Right cardiac atrium (tissue), 5 donors: ENCODE measurements at regions not wholly inside any gene's neighbourhood (a gene's known extent, or its start where the extent isn't known, plus 50 kb on each side); places are given as distances from the start of the nearest gene placed in this dataset.
"Not testable (repeated sequence)": the region's sequence is repeated elsewhere in the genome, so short reads cannot be mapped to it uniquely, and the experiment has no call there.

Source experiments
- ATAC-seq, 2 donors: fragments of 200-7000 bp; cut with Tn5 transposase; one replicate each; pipeline versions ENCODE4 v1.8.0 to v1.9.1; 2020; ENCODE audit warnings: moderate library complexity in 2 of 2, mild to moderate bottlenecking in 1 of 2
- DNase-seq, 3 donors: peaks; one replicate each; pipeline ENCODE4 v3.0.0-alpha.2; 2020
- H3K27ac ChIP-seq: one replicate; pipeline ENCODE4 v1.5.1; 2013; ENCODE audit warnings: mild to moderate bottlenecking, low read length, control low read depth, moderate library complexity
- H3K27me3 ChIP-seq: one replicate; pipeline ENCODE4 v1.6.1; 2013; ENCODE audit not compliant: control insufficient read depth, insufficient read depth
- H3K4me1 ChIP-seq: one replicate; pipeline ENCODE4 v1.6.1; 2013; ENCODE audit warnings: low read length; ENCODE audit not compliant: control insufficient read depth, insufficient read depth
- H3K4me3 ChIP-seq: one replicate; pipeline ENCODE4 v1.5.1; 2013; ENCODE audit warnings: low read length, control low read depth
- H3K9me3 ChIP-seq: one replicate; pipeline ENCODE4 v1.6.1; 2013; ENCODE audit warnings: low read length; ENCODE audit not compliant: control insufficient read depth
- WGBS: extraction: QIAGEN DNeasy Blood & Tissue Kit; methylation state at CpG from one replicate; pipeline ENCODE4 v1.1.7; 2013; 5-methylcytosine and 5-hydroxymethylcytosine counted together
- intact Hi-C, 4 donors: fragments of 100-400 bp; cut with DNase I; formaldehyde crosslinking; loops; one replicate each; pipeline versions ENCODE4 v1.11.0 to v1.14.0; 2022 to 2023
- donor health status: healthy with polysubstance abuse.
- donor health status: DM: no; HTN: yes; CAD: no.
- donor health status: DM: no; HTN: no; CAD: no.
- donor health status: DM: no; HTN: yes; CAD: no; lungs with severe emphysema.
- donor health status: DM: yes; HTN: yes; CAD: no.

GRCh38 chr21:20874202-20874601 lies 124.0 kb upstream of the NCAM2 start:
- no peak for DNase-seq
- H3K4me1 ChIP-seq = no peaks in the 10 kb centered on the region
- 70% methylated on average over 1 of the region's 1 CpG for WGBS
- no peak for ATAC-seq
- no peaks in the 10 kb centered on the region for H3K27me3 ChIP-seq
- no peak overlapping the region for H3K4me3 ChIP-seq
- no peak overlapping the region for H3K27ac ChIP-seq
- intact Hi-C loops = no loop called here
- H3K9me3 ChIP-seq = no peaks in the 10 kb centered on the region

GRCh38 chr21:20875742-20876141 lies 122.5 kb upstream of the NCAM2 start:
- Histone ChIP-seq H3K9me3 (no peaks in the 10 kb centered on the region), H3K4me3 (no peak overlapping the region), H3K27me3 (no peaks in the 10 kb centered on the region), H3K4me1 (no peaks in the 10 kb centered on the region), H3K27ac (no peak overlapping the region)
- DNase-seq = no peak
- ATAC-seq = no peak
- intact Hi-C loops = no loop called here

GRCh38 chr21:20877976-20878375 lies 120.2 kb upstream of the NCAM2 start:
- no peaks in the 10 kb centered on the region for H3K27me3 ChIP-seq
- intact Hi-C loops = no loop called here
- H3K4me1 ChIP-seq = no peaks in the 10 kb centered on the region
- no peak for DNase-seq
- no peak overlapping the region for H3K4me3 ChIP-seq
- no peaks in the 10 kb centered on the region for H3K9me3 ChIP-seq
- H3K27ac ChIP-seq = no peak overlapping the region
- WGBS = 84% methylated on average over 2 of the region's 2 CpGs
- no peak for ATAC-seq

- Histone ChIP-seq H3K27me3 (no peaks in the 10 kb centered on the region), H3K4me1 (no peaks in the 10 kb centered on the region), H3K9me3 (no peaks in the 10 kb centered on the region), H3K4me3 (no peak overlapping the region), H3K27ac (no peak overlapping the region)
- intact Hi-C loops = no loop called here
- WGBS = 33% methylated on average over 9 of the region's 9 CpGs
- ATAC-seq (no peak), DNase-seq (peak in 2 of 3 donors; percentile 12 to 49)
Measured at GRCh38 chr21:20882462-20883407, 115.5 kb upstream of the NCAM2 start.

GRCh38 chr21:20883408-20883800 lies 114.8 kb upstream of the NCAM2 start:
- H3K9me3 ChIP-seq = no peaks in the 10 kb centered on the region
- H3K4me3 ChIP-seq = no peak overlapping the region
- no peaks in the 10 kb centered on the region for H3K27me3 ChIP-seq
- intact Hi-C loops = no loop called here
- H3K4me1 ChIP-seq = no peaks in the 10 kb centered on the region
- no peak overlapping the region for H3K27ac ChIP-seq
- WGBS = 59% methylated on average over 4 of the region's 4 CpGs
- ATAC-seq (no peak), DNase-seq (no peak)

GRCh38 chr21:20902511-20902910 lies 95.7 kb upstream of the NCAM2 start:
- Histone ChIP-seq H3K4me3 (no peak overlapping the region), H3K27me3 (no peaks in the 10 kb centered on the region), H3K27ac (no peak overlapping the region), H3K9me3 (no peaks in the 10 kb centered on the region), H3K4me1 (no peaks in the 10 kb centered on the region)
- intact Hi-C loops = no loop called here
- DNase-seq (no peak), ATAC-seq (peak; percentile 29 to 61)
- WGBS = 33% methylated on average over 2 of the region's 2 CpGs

- no peak overlapping the region for H3K27ac ChIP-seq
- intact Hi-C loops = no loop called here
- ATAC-seq = no peak
- H3K4me3 ChIP-seq = no peak overlapping the region
- H3K27me3 ChIP-seq = no peaks in the 10 kb centered on the region
- H3K4me1 ChIP-seq = no peaks in the 10 kb centered on the region
- no peak for DNase-seq
- H3K9me3 ChIP-seq = no peaks in the 10 kb centered on the region
Measured at GRCh38 chr21:20902998-20903397, 95.2 kb upstream of the NCAM2 start.

- H3K27ac ChIP-seq, H3K4me1 ChIP-seq, H3K9me3 ChIP-seq, H3K27me3 ChIP-seq, intact Hi-C loops, ATAC-seq, DNase-seq, H3K4me3 ChIP-seq: not testable (repeated sequence)
- 89% methylated on average over 13 of the region's 13 CpGs for WGBS
Measured at GRCh38 chr21:20927555-20927954, 70.7 kb upstream of the NCAM2 start.

- Histone ChIP-seq H3K27ac (no peak overlapping the region), H3K9me3 (no peaks in the 10 kb centered on the region), H3K4me3 (no peak overlapping the region), H3K4me1 (no peaks in the 10 kb centered on the region), H3K27me3 (no peaks in the 10 kb centered on the region)
- 76% methylated on average over 1 of the region's 1 CpG for WGBS
- DNase-seq = no peak
- intact Hi-C loops = no loop called here
- ATAC-seq = no peak
Measured at GRCh38 chr21:20942523-20942922, 55.7 kb upstream of the NCAM2 start.

GRCh38 chr21:20943561-20943997 lies 54.6 kb upstream of the NCAM2 start:
- intact Hi-C loops = no loop called here
- WGBS = 45% methylated on average over 5 of the region's 5 CpGs
- no peaks in the 10 kb centered on the region for H3K27me3 ChIP-seq
- no peak for ATAC-seq
- H3K4me3 ChIP-seq = no peak overlapping the region
- H3K27ac ChIP-seq = no peak overlapping the region
- DNase-seq = no peak
- no peaks in the 10 kb centered on the region for H3K4me1 ChIP-seq
- no peaks in the 10 kb centered on the region for H3K9me3 ChIP-seq

GRCh38 chr21:20944139-20944538 lies 54.1 kb upstream of the NCAM2 start:
- no peaks in the 10 kb centered on the region for H3K4me1 ChIP-seq
- intact Hi-C loops = no loop called here

GRCh38 chr21:20946701-20947100 lies 51.5 kb upstream of the NCAM2 start:
- Histone ChIP-seq H3K9me3 (no peaks in the 10 kb centered on the region), H3K27me3 (no peaks in the 10 kb centered on the region), H3K27ac (no peak overlapping the region), H3K4me3 (no peak overlapping the region), H3K4me1 (no peaks in the 10 kb centered on the region)
- ATAC-seq (no peak), DNase-seq (no peak)
- WGBS = 60% methylated on average over 5 of the region's 5 CpGs
- intact Hi-C loops = no loop called here

More at GRCh38 chr21:20944139-20944538, 54.1 kb upstream of the NCAM2 start:
- Histone ChIP-seq H3K27ac (no peak overlapping the region), H3K27me3 (no peaks in the 10 kb centered on the region), H3K4me3 (no peak overlapping the region), H3K9me3 (no peaks in the 10 kb centered on the region)
- ATAC-seq (no peak), DNase-seq (no peak)
